ENCODE measurements at regions not wholly inside any gene's neighbourhood (a gene's known extent, or its start where the extent isn't known, plus 50 kb on each side); places are given as distances from the start of the nearest gene placed in this dataset.
"Not testable (repeated sequence)": the region's sequence is repeated elsewhere in the genome, so short reads cannot be mapped to it uniquely, and the experiment has no call there.

GRCh38 chr6:98054453-98054852 lies 771.4 kb upstream of the MMS22L start:
- no peak overlapping the region for H3K4me3 ChIP-seq (ENCODE audit: low read depth, low read length)
- CTCF ChIA-PET, result interaction anchor here (1.0 kb wide), 1 partner anchor 10 kb away, joined by 3 read pairs; no protein-coding TSS in a partner anchor

GRCh38 chr6:98056955-98057354 lies 773.9 kb upstream of the MMS22L start:
- CTCF ChIA-PET, result interaction anchor here (0.7 kb wide), 1 partner anchor 789 kb away, joined by 3 read pairs; no protein-coding TSS in a partner anchor
- POLR2A ChIA-PET, result no interaction called here
- no peak for DNase-seq (ENCODE audit: low read depth, low spot score)
- no peak for TF ChIP-seq CTCF (IDR thresholded peaks at IDR 0.05; ENCODE audit: insufficient read depth, low read length, missing control alignments)
- H3K4me3 ChIP-seq (ENCODE audit: low read depth, low read length), result no peak overlapping the region

More at GRCh38 chr6:98054453-98054852, 771.4 kb upstream of the MMS22L start:
- no peak for TF ChIP-seq CTCF (IDR thresholded peaks at IDR 0.05; ENCODE audit: insufficient read depth, low read length, missing control alignments)
- POLR2A ChIA-PET, result no interaction called here
- DNase-seq (ENCODE audit: low read depth, low spot score), result no peak

GRCh38 chr6:98067375-98067774 lies 767.0 kb upstream of the POU3F2 start:
- DNase-seq (ENCODE audit: low read depth, low spot score), result no peak
- ChIA-PET POLR2A (no interaction called here), CTCF (no interaction called here)
- TF ChIP-seq CTCF (IDR thresholded peaks at IDR 0.05; ENCODE audit: insufficient read depth, low read length, missing control alignments), result no peak
- H3K4me3 ChIP-seq (ENCODE audit: low read depth, low read length), result no peak overlapping the region

- POLR2A ChIA-PET; DNase-seq (ENCODE audit: low read depth, low spot score); H3K4me3 ChIP-seq (ENCODE audit: low read depth, low read length); CTCF ChIA-PET: not testable (repeated sequence)
These were observed 745.8 kb upstream of the POU3F2 start for GRCh38 chr6:98088537-98088936.

- TF ChIP-seq CTCF (IDR thresholded peaks at IDR 0.05; ENCODE audit: insufficient read depth, low read length, missing control alignments), result no peak
These were observed 742.0 kb upstream of the POU3F2 start for GRCh38 chr6:98092331-98092730.

GRCh38 chr6:98094696-98095095 lies 739.7 kb upstream of the POU3F2 start:
- POLR2A ChIA-PET, result no interaction called here
- DNase-seq (ENCODE audit: low read depth, low spot score), result no peak
- TF ChIP-seq CTCF (IDR thresholded peaks at IDR 0.05; ENCODE audit: insufficient read depth, low read length, missing control alignments), result no peak
- CTCF ChIA-PET, result no interaction called here
- H3K4me3 ChIP-seq (ENCODE audit: low read depth, low read length), result no peak overlapping the region

More at GRCh38 chr6:98092331-98092730, 742.0 kb upstream of the POU3F2 start:
- H3K4me3 ChIP-seq (ENCODE audit: low read depth, low read length), result no peak overlapping the region
- CTCF ChIA-PET, result no interaction called here
- POLR2A ChIA-PET, result no interaction called here
- no peak for DNase-seq (ENCODE audit: low read depth, low spot score)

GRCh38 chr6:98107801-98108200 lies 726.6 kb upstream of the POU3F2 start:
- no peak overlapping the region for H3K4me3 ChIP-seq (ENCODE audit: low read depth, low read length)
- no peak for TF ChIP-seq CTCF (IDR thresholded peaks at IDR 0.05; ENCODE audit: insufficient read depth, low read length, missing control alignments)
- ChIA-PET POLR2A (no interaction called here), CTCF (interaction anchor here (0.6 kb wide), 1 partner anchor 41 kb away, joined by 3 read pairs; no protein-coding TSS in a partner anchor)
- no peak for DNase-seq (ENCODE audit: low read depth, low spot score)
